Hepatocyte (in vitro differentiated cells): ENCODE measurements at regions not wholly inside any gene's neighbourhood (a gene's known extent, or its start where the extent isn't known, plus 50 kb on each side); places are given as distances from the start of the nearest gene placed in this dataset.

Experiments
- EZH2 ChIP-seq: fragments of 200-600 bp; sonication (generic); IDR thresholded peaks from 2 replicates; pipeline ENCODE4 v1.6.1; 2016; ENCODE audit warnings: antibody characterized with exemption, mild to moderate bottlenecking, borderline replicate concordance
- EZH2phosphoT487 ChIP-seq: fragments of 200-600 bp; sonication (generic); IDR thresholded peaks from one replicate; pipeline ENCODE4 v1.6.1; 2018; ENCODE audit warnings: antibody characterized with exemption, mild to moderate bottlenecking, low read depth, moderate library complexity; ENCODE audit not compliant: unreplicated experiment, severe bottlenecking
- TF ChIP-seq, protein P1 (sequence below): fragments of 200-600 bp; sonication (generic); IDR thresholded peaks from 2 replicates; pipeline ENCODE4 v1.5.1; 2016; ENCODE audit warnings: antibody characterized with exemption, mild to moderate bottlenecking; ENCODE audit not compliant: poor library complexity

DNA sequence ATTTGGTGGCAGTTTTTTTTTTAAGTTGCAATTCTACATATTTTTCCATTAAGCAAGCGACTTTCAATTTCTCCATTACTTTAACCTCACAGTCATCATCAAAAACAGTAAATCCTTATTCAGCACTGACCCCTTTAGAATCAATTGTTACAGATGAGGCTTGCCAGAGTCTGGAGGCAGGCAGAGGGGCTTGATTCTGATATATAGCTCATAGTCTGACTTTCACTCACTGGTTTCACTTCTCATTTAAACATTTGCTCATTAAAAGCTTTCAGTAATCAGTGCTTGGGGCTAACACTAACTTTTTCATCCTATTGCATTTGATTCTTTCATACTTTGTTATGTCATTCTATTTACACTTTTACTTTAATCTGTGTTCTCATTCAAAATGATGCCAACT, 88.4 kb downstream of the PYDC2 start:
- TF ChIP-seq, protein P1, sequence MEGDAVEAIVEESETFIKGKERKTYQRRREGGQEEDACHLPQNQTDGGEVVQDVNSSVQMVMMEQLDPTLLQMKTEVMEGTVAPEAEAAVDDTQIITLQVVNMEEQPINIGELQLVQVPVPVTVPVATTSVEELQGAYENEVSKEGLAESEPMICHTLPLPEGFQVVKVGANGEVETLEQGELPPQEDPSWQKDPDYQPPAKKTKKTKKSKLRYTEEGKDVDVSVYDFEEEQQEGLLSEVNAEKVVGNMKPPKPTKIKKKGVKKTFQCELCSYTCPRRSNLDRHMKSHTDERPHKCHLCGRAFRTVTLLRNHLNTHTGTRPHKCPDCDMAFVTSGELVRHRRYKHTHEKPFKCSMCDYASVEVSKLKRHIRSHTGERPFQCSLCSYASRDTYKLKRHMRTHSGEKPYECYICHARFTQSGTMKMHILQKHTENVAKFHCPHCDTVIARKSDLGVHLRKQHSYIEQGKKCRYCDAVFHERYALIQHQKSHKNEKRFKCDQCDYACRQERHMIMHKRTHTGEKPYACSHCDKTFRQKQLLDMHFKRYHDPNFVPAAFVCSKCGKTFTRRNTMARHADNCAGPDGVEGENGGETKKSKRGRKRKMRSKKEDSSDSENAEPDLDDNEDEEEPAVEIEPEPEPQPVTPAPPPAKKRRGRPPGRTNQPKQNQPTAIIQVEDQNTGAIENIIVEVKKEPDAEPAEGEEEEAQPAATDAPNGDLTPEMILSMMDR, result no peak
- TF ChIP-seq EZH2 (no peak), EZH2phosphoT487 (no peak)
